GM12878 (cell line): ENCODE measurements at regions not wholly inside any gene's neighbourhood (a gene's known extent, or its start where the extent isn't known, plus 50 kb on each side); places are given as distances from the start of the nearest gene placed in this dataset.

Experiments
- BACH1 ChIP-seq: fragments of 450-650 bp; IDR thresholded peaks from 2 replicates; pipeline ENCODE4 v1.6.1; 2017; ENCODE audit warnings: mild to moderate bottlenecking, borderline replicate concordance
- EP300 ChIP-seq, 2 experiments: fragments of 150-350 bp in 1 of 2; IDR thresholded peaks; 2 replicates each; pipeline ENCODE4 v1.6.1; 2011 to 2012; ENCODE audit warnings: low read depth in 2 of 2, low read length in 2 of 2, borderline replicate concordance in 1 of 2, improper control_type of control experiment in 1 of 2, inconsistent platforms in 1 of 2; ENCODE audit not compliant: control insufficient read depth in 1 of 2
- NBN ChIP-seq: fragments of 450-650 bp; IDR thresholded peaks from 2 replicates; pipeline ENCODE4 v1.6.1; 2016
- RAD21 ChIP-seq: IDR thresholded peaks from 2 replicates; pipeline ENCODE4 v1.6.1; 2011; ENCODE audit warnings: mild to moderate bottlenecking, low read depth, low read length, moderate library complexity; ENCODE audit not compliant: insufficient read depth
- REST ChIP-seq: IDR thresholded peaks from 2 replicates; pipeline ENCODE4 v1.6.1; 2012; ENCODE audit warnings: mild to moderate bottlenecking, low read depth, low read length
- SP1 ChIP-seq: IDR thresholded peaks from one replicate; pipeline ENCODE4 v1.6.1; 2011; ENCODE audit warnings: low read depth, low read length
- SRF ChIP-seq, 2 experiments: IDR thresholded peaks; 2 replicates each; pipeline ENCODE4 v1.6.1; 2011; ENCODE audit warnings: low read depth in 2 of 2, low read length in 2 of 2, mild to moderate bottlenecking in 1 of 2, moderate library complexity in 1 of 2
- YY1 ChIP-seq: IDR thresholded peaks from 2 replicates; pipeline ENCODE4 v1.6.1; 2011; ENCODE audit warnings: low read depth, mild to moderate bottlenecking, low read length
- TF ChIP-seq, protein P1 (sequence below): fragments of 150-350 bp; IDR thresholded peaks from 2 replicates; pipeline ENCODE4 v1.6.1; 2016; ENCODE audit warnings: low read depth, low read length
- TF ChIP-seq, protein P2 (sequence below), 3 experiments: IDR thresholded peaks in 2 of 3; conservative IDR thresholded peaks in 1 of 3; 2 replicates each; pipeline ENCODE4 v1.5.1; 2011; ENCODE audit warnings: low read depth in 3 of 3, low read length in 3 of 3, mild to moderate bottlenecking in 3 of 3, control low read depth in 2 of 3, moderate library complexity in 2 of 3, inconsistent platforms in 1 of 3, mixed read lengths in 1 of 3; ENCODE audit not compliant: control insufficient read depth in 2 of 3, insufficient read depth in 1 of 3; ENCODE audit errors: extremely low read depth in 1 of 3

DNA sequence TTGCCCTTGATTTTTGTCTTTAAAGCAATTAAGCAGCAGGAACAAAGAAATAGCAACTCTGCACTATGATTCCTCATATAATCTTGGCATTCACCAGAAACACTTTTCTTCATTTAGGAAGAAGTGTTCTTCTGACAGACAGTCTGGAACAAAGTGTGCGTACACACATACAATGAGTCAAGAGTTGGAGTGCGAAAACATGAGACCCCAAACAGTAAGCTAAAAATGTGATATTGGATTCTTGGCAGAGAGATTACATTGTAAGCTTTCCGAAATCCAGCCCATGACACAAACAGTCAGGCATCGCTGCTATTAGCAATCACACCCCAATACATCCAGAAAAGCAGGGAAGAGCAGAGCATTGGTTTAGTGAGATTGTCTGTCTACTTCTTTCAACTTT is 306.7 kb upstream of the TBC1D5 start:
- TF ChIP-seq EP300 (IDR thresholded peaks at IDR 0.05; ENCODE audit: borderline replicate concordance in 1 of 2, control insufficient read depth in 1 of 2, low read depth in 2 of 2, low read length in 2 of 2): no peak
- TF ChIP-seq, protein P1, sequence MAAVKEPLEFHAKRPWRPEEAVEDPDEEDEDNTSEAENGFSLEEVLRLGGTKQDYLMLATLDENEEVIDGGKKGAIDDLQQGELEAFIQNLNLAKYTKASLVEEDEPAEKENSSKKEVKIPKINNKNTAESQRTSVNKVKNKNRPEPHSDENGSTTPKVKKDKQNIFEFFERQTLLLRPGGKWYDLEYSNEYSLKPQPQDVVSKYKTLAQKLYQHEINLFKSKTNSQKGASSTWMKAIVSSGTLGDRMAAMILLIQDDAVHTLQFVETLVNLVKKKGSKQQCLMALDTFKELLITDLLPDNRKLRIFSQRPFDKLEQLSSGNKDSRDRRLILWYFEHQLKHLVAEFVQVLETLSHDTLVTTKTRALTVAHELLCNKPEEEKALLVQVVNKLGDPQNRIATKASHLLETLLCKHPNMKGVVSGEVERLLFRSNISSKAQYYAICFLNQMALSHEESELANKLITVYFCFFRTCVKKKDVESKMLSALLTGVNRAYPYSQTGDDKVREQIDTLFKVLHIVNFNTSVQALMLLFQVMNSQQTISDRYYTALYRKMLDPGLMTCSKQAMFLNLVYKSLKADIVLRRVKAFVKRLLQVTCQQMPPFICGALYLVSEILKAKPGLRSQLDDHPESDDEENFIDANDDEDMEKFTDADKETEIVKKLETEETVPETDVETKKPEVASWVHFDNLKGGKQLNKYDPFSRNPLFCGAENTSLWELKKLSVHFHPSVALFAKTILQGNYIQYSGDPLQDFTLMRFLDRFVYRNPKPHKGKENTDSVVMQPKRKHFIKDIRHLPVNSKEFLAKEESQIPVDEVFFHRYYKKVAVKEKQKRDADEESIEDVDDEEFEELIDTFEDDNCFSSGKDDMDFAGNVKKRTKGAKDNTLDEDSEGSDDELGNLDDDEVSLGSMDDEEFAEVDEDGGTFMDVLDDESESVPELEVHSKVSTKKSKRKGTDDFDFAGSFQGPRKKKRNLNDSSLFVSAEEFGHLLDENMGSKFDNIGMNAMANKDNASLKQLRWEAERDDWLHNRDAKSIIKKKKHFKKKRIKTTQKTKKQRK: no peak
- TF ChIP-seq NBN: no peak
- no peak for TF ChIP-seq SP1
- TF ChIP-seq REST: no peak
- no peak for TF ChIP-seq YY1
- TF ChIP-seq RAD21: no peak
- TF ChIP-seq SRF (IDR thresholded peaks at IDR 0.05; ENCODE audit: low read depth in 2 of 2, low read length in 2 of 2): no peak
- TF ChIP-seq, protein P2, sequence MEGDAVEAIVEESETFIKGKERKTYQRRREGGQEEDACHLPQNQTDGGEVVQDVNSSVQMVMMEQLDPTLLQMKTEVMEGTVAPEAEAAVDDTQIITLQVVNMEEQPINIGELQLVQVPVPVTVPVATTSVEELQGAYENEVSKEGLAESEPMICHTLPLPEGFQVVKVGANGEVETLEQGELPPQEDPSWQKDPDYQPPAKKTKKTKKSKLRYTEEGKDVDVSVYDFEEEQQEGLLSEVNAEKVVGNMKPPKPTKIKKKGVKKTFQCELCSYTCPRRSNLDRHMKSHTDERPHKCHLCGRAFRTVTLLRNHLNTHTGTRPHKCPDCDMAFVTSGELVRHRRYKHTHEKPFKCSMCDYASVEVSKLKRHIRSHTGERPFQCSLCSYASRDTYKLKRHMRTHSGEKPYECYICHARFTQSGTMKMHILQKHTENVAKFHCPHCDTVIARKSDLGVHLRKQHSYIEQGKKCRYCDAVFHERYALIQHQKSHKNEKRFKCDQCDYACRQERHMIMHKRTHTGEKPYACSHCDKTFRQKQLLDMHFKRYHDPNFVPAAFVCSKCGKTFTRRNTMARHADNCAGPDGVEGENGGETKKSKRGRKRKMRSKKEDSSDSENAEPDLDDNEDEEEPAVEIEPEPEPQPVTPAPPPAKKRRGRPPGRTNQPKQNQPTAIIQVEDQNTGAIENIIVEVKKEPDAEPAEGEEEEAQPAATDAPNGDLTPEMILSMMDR (IDR thresholded peaks at IDR 0.05 in 2 of 3, conservative IDR thresholded peaks at IDR 0.05 in 1 of 3; ENCODE audit: control insufficient read depth in 2 of 3, extremely low read depth in 1 of 3, insufficient read depth in 1 of 3, low read depth in 3 of 3, low read length in 3 of 3): no peak
- TF ChIP-seq BACH1: no peak
